Central memory CD8-positive, alpha-beta T cell (primary cell): ENCODE measurements at regions not wholly inside any gene's neighbourhood (a gene's known extent, or its start where the extent isn't known, plus 50 kb on each side); places are given as distances from the start of the nearest gene placed in this dataset.
"Not testable (repeated sequence)": the region's sequence is repeated elsewhere in the genome, so short reads cannot be mapped to it uniquely, and the experiment has no call there.

Experiments
- ATAC-seq: fragments of 150-1000 bp; cut with Tn5 transposase; replicated peaks from 2 replicates; pipeline ENCODE4 v1.10.0; 2022; ENCODE audit warnings: mild to moderate bottlenecking, moderate FRiP score, moderate number of reproducible peaks; ENCODE audit not compliant: poor library complexity, severe bottlenecking; ENCODE audit errors: extremely low read depth
- DNase-seq, 2 donors: peaks; one replicate each; pipeline ENCODE4 v3.0.0; 2021; ENCODE audit warnings: low spot score in 2 of 2
- H3K27ac Mint-ChIP-seq: one replicate; pipeline ENCODE4 v1.8.0; 2022; ENCODE audit warnings: low read depth, mild to moderate bottlenecking, moderate library complexity, mixed read lengths
- H3K27me3 Mint-ChIP-seq: one replicate; pipeline ENCODE4 v1.8.0; 2022; ENCODE audit warnings: mixed read lengths
- H3K36me3 Mint-ChIP-seq: one replicate; pipeline ENCODE4 v1.8.0; 2022; ENCODE audit warnings: mild to moderate bottlenecking, moderate library complexity, mixed read lengths; ENCODE audit not compliant: insufficient read depth
- H3K4me1 Mint-ChIP-seq: one replicate; pipeline ENCODE4 v1.8.0; 2022; ENCODE audit warnings: mixed read lengths
- H3K4me3 Mint-ChIP-seq: one replicate; pipeline ENCODE4 v1.8.0; 2022; ENCODE audit warnings: mild to moderate bottlenecking, moderate library complexity, mixed read lengths
- H3K9me3 Mint-ChIP-seq: one replicate; pipeline ENCODE4 v1.8.0; 2022; ENCODE audit warnings: mixed read lengths

GRCh38 chr4:66728280-66728679 is 817.0 kb downstream of the CENPC start:
- H3K27me3 Mint-ChIP-seq = no peaks in the 10 kb centered on the region
- no peak for ATAC-seq
- no peaks in the 10 kb centered on the region for H3K4me1 Mint-ChIP-seq
- H3K9me3 Mint-ChIP-seq = peaks cover 22% of the 10 kb centered on the region
- H3K36me3 Mint-ChIP-seq = no peaks in the 10 kb centered on the region
- H3K4me3 Mint-ChIP-seq = no peak overlapping the region
- no peak overlapping the region for H3K27ac Mint-ChIP-seq
- DNase-seq = no peak

DNA sequence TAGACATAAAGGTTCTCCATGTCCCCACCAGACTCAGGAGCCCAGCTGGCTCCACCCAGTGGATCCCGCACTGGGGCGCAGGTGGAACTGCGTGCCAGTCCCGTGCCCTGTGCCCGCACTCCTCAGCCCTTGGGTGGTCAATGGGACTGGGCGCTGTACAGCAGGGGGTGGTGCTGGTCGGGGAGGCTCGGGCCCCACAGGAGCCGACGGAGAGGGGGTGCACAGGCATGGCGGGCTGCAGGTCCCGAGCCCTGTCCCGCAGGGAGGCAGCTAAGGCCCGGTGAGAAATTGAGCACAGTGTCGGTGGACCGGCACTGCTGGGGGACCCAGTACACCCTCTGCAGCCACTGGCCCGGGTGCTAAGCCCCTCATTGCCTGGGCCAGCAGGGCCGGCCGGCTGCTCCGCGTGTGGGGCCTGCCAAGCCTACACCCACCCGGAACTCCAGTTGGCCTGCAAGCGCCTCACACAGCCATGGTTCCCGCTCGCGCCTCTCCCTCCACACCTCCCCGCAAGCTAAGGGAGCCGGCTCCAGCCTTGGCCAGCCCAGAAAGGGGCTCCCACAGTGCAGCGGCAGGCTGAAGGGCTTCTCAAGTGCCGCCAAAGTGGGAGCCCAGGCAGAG is 832.9 kb downstream of the CENPC start:
- H3K4me1 Mint-ChIP-seq = not testable (repeated sequence)

GRCh38 chr4:66704243-66704642 is 841.1 kb downstream of the CENPC start:
- Mint-ChIP-seq H3K27ac (no peak overlapping the region), H3K27me3 (no peaks in the 10 kb centered on the region), H3K36me3 (peaks cover 2% of the 10 kb centered on the region), H3K4me1 (no peaks in the 10 kb centered on the region), H3K9me3 (peaks cover 23% of the 10 kb centered on the region), H3K4me3 (no peak overlapping the region)
- no peak for DNase-seq
- ATAC-seq = no peak

More for the DNA sequence above, 832.9 kb downstream of the CENPC start:
- H3K27me3 Mint-ChIP-seq, H3K36me3 Mint-ChIP-seq, H3K27ac Mint-ChIP-seq, ATAC-seq, DNase-seq, H3K4me3 Mint-ChIP-seq: not testable (repeated sequence)
- H3K9me3 Mint-ChIP-seq = peaks cover 21% of the 10 kb centered on the region

DNA sequence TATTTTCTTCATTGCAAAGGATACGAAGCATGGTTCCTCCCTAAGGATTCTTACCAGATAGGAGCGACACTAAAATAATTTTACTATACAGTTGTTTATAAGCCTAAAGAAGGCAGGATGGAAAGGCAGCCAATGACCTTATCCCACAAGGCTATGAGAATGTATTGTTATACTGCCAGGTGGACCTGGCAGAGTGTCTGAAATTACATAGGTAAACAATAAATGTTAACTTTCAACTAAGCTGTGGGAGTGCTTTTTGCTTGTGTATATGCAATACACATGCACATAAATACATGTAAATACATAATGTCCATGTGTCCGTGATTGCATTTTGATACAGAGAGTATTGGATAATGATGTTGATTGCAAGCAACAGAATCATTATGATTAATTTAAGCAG is 850.6 kb downstream of the CENPC start:
- DNase-seq (no peak), ATAC-seq (no peak)
- no peak overlapping the region for H3K4me3 Mint-ChIP-seq
- H3K27ac Mint-ChIP-seq = no peak overlapping the region
- H3K9me3 Mint-ChIP-seq = peaks cover 24% of the 10 kb centered on the region
- no peaks in the 10 kb centered on the region for H3K4me1 Mint-ChIP-seq
- H3K36me3 Mint-ChIP-seq = no peaks in the 10 kb centered on the region
- no peaks in the 10 kb centered on the region for H3K27me3 Mint-ChIP-seq

DNA sequence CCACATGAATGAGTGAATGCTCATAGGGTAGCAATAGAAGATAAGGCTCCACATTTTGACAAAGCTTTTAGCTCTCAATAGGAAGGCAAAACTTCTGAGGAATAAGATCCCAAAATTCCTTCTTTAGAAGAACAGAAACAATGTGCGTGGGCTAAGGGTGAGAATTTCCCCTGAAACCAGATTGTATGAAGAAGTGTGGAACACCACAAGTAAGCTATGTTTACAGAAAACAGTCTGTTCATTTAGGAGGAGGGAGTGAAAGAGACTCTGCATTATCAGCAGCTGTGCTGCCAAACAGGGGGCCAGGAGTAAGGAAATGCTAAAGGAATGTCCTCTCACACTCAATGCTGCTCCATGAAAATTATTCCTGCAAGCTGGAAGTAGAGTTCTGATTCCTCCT is 851.6 kb downstream of the CENPC start:
- H3K36me3 Mint-ChIP-seq = no peaks in the 10 kb centered on the region
- peaks cover 20% of the 10 kb centered on the region for H3K9me3 Mint-ChIP-seq
- no peak overlapping the region for H3K4me3 Mint-ChIP-seq
- DNase-seq (no peak), ATAC-seq (no peak)
- H3K27ac Mint-ChIP-seq = no peak overlapping the region
- H3K27me3 Mint-ChIP-seq = no peaks in the 10 kb centered on the region
- no peaks in the 10 kb centered on the region for H3K4me1 Mint-ChIP-seq

GRCh38 chr4:66691101-66691500 is 854.2 kb downstream of the CENPC start:
- no peaks in the 10 kb centered on the region for H3K27me3 Mint-ChIP-seq
- H3K27ac Mint-ChIP-seq = no peak overlapping the region
- no peaks in the 10 kb centered on the region for H3K4me1 Mint-ChIP-seq
- ATAC-seq (no peak), DNase-seq (no peak)
- H3K36me3 Mint-ChIP-seq = no peaks in the 10 kb centered on the region
- no peak overlapping the region for H3K4me3 Mint-ChIP-seq
- peaks cover 13% of the 10 kb centered on the region for H3K9me3 Mint-ChIP-seq

- ATAC-seq = no peak
- Mint-ChIP-seq H3K9me3 (peaks cover 6% of the 10 kb centered on the region), H3K27ac (no peak overlapping the region), H3K36me3 (no peaks in the 10 kb centered on the region), H3K27me3 (no peaks in the 10 kb centered on the region), H3K4me3 (no peak overlapping the region), H3K4me1 (no peaks in the 10 kb centered on the region)
- DNase-seq = no peak
These were observed 856.6 kb downstream of the CENPC start for GRCh38 chr4:66688674-66689073.

- H3K9me3 Mint-ChIP-seq = peaks cover 6% of the 10 kb centered on the region
- no peak overlapping the region for H3K27ac Mint-ChIP-seq
- H3K27me3 Mint-ChIP-seq = no peaks in the 10 kb centered on the region
- H3K36me3 Mint-ChIP-seq = no peaks in the 10 kb centered on the region
- H3K4me1 Mint-ChIP-seq = no peaks in the 10 kb centered on the region
- no peak for ATAC-seq
- H3K4me3 Mint-ChIP-seq = no peak overlapping the region
- no peak for DNase-seq
These were observed 857.8 kb downstream of the CENPC start for GRCh38 chr4:66687459-66687858.

DNA sequence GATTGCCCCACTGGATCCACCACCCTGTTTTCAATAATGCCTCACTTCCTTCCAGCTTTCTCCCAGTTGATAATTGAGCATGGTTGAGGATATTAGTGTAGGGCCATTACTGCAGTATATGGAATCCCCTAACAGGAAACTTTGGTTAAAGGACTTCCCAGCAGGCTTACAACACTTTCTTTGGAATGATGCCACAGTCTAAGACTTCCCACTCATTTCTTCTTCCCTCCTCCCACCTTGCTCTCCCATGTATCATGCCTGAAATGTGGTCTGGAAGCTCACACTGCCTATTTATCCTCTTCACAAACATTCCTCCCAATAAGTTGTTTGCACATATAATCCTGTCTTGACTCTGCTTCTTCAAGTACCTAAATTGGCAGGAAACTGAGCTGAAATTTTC is 863.3 kb downstream of the CENPC start:
- no peaks in the 10 kb centered on the region for H3K27me3 Mint-ChIP-seq
- ATAC-seq (no peak), DNase-seq (no peak)
- H3K4me3 Mint-ChIP-seq = no peak overlapping the region
- H3K4me1 Mint-ChIP-seq = no peaks in the 10 kb centered on the region
- H3K9me3 Mint-ChIP-seq = peaks cover 6% of the 10 kb centered on the region
- H3K36me3 Mint-ChIP-seq = peaks cover 2% of the 10 kb centered on the region
- H3K27ac Mint-ChIP-seq = no peak overlapping the region

DNA sequence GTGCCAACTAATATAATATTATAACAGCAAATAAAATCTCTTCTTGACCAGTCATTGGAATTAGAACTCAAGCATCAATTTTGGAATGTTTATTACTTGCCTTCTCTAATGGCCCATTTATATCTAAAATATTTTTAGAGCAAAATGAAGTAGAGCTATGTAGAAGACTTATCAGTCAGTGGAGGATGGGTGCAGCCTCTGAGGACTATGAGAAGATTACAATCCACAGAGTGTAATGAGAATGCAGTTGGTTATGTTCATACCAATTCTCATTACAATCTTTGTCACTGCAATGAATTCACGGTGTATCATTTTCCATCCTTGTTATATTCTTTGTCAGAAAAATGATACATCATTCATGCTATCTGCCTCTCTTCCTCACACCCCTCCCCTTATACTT is 878.1 kb downstream of the CENPC start:
- Mint-ChIP-seq H3K27ac (no peak overlapping the region), H3K27me3 (no peaks in the 10 kb centered on the region), H3K4me3 (no peak overlapping the region), H3K9me3 (no peaks in the 10 kb centered on the region), H3K4me1 (no peaks in the 10 kb centered on the region), H3K36me3 (no peaks in the 10 kb centered on the region)
- no peak for DNase-seq
- no peak for ATAC-seq

DNA sequence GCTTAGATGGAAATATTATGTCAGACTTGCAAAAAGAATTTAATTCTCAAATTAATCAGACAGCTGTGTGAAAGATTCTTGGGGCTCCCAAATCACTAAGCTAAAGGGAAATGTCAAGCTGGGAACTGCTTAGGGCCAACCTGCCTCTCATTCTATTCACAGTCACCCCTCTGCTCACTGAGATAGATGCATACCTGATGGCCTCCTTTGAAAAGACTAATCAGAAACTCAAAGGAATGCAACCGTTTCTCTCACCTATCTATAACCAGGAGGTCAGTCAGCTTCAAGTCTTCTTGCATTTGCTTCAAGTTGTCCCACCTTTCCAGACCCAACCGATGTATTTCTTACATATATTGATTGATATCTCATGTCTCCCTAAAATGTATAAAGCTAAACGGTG is 882.7 kb downstream of the CENPC start:
- no peak overlapping the region for H3K27ac Mint-ChIP-seq

GRCh38 chr4:66658809-66659208 is 886.5 kb downstream of the CENPC start:
- no peaks in the 10 kb centered on the region for H3K36me3 Mint-ChIP-seq
- no peak overlapping the region for H3K27ac Mint-ChIP-seq
- DNase-seq (no peak), ATAC-seq (no peak)
- H3K27me3 Mint-ChIP-seq = no peaks in the 10 kb centered on the region
- no peaks in the 10 kb centered on the region for H3K4me1 Mint-ChIP-seq
- H3K4me3 Mint-ChIP-seq = no peak overlapping the region
- peaks cover 6% of the 10 kb centered on the region for H3K9me3 Mint-ChIP-seq

More for the DNA sequence above, 882.7 kb downstream of the CENPC start:
- DNase-seq (no peak), ATAC-seq (no peak)
- no peaks in the 10 kb centered on the region for H3K9me3 Mint-ChIP-seq
- no peak overlapping the region for H3K4me3 Mint-ChIP-seq
- H3K36me3 Mint-ChIP-seq = no peaks in the 10 kb centered on the region
- no peaks in the 10 kb centered on the region for H3K27me3 Mint-ChIP-seq
- H3K4me1 Mint-ChIP-seq = no peaks in the 10 kb centered on the region

DNA sequence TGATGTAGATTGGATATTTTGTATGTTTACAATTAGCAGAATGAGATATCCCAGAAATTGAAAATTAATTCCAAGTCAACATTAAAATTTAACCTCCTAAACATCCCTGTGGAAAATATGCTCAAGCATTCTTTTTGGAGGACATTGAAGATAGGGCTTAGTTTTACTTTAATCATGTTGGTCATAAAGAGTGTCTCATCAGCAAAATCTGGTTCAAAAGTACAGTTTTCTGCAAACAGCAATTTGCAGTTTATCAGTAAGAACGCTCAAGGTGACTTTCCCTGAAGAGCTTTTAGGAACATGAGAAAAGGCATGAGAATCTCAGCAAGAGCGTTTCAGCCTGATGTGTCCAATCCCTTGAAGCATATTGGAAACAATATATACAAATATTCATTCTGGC is 889.8 kb downstream of the CENPC start:
- ATAC-seq (no peak), DNase-seq (no peak)
- Mint-ChIP-seq H3K4me3 (no peak overlapping the region), H3K36me3 (no peaks in the 10 kb centered on the region), H3K9me3 (peaks cover 6% of the 10 kb centered on the region), H3K27me3 (no peaks in the 10 kb centered on the region), H3K4me1 (no peaks in the 10 kb centered on the region), H3K27ac (no peak overlapping the region)

DNA sequence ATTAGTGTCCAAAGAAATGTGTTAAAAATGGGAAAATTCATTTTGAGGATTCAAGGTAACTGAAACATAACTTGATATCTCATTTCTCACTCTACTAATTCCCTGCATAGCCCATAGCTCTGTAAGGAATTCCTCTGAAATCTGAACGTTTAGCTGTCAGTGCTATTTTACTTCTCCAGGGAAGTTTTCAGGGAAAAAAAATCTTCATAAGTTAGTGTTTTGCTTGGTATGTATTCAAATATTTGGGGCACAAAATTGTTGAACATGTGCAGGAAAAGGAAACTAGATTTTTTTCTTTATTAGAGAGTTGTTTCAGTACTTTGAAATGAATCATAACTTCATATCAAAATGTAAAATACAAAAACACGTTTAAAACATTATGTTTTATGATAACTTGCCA is 891.4 kb downstream of the CENPC start:
- no peak overlapping the region for H3K4me3 Mint-ChIP-seq

More for the DNA sequence above, 891.4 kb downstream of the CENPC start:
- ATAC-seq (no peak), DNase-seq (no peak)
- Mint-ChIP-seq H3K27me3 (no peaks in the 10 kb centered on the region), H3K4me1 (no peaks in the 10 kb centered on the region), H3K36me3 (no peaks in the 10 kb centered on the region), H3K9me3 (peaks cover 6% of the 10 kb centered on the region), H3K27ac (no peak overlapping the region)
